ENCODE measurements at regions not wholly inside any gene's neighbourhood (a gene's known extent, or its start where the extent isn't known, plus 50 kb on each side); places are given as distances from the start of the nearest gene placed in this dataset.

DNA sequence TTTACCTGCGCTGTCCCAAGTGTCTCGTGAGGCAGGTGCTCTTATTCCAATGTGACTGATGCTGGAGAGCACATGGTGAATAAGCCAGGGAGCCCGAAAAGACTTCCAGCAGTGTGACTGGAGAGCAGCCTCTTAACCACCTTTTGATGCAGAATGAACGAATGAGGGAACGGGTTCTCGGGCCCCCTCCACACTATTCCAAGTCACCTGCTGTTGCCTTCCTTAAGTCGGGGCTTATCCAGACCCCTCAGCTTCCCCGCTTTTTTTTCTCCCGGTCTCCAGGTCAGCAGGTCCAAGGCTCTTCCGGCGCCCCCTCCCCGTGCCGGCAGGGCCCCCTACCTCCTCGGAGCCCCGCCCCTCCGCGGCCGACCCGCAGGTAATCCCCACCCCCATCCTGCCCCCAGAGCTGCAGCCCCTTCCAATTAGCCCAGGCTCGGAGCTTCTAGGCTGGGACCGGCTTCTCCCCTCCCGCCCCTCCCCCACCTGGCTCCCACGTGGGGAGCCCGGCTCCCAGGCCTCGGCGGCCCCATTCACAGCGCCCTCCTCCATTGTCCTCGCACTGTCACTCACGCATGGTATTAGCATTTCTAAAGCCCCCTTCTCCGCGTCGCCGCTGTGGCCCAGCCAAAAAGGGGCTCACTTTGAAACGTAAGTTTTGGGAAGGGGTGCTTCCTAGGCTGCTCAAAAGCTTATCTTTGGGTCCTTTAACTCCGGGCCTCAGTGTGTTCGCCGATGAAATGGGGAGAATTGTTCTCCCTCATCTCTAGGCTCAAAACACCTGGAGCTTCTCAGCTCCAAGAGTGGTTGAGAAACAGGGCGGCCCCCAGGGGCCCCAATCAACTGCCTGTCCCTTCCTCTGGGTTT is 56.2 kb upstream of the PJA1 start:
- no peak for FAIRE-seq

DNA sequence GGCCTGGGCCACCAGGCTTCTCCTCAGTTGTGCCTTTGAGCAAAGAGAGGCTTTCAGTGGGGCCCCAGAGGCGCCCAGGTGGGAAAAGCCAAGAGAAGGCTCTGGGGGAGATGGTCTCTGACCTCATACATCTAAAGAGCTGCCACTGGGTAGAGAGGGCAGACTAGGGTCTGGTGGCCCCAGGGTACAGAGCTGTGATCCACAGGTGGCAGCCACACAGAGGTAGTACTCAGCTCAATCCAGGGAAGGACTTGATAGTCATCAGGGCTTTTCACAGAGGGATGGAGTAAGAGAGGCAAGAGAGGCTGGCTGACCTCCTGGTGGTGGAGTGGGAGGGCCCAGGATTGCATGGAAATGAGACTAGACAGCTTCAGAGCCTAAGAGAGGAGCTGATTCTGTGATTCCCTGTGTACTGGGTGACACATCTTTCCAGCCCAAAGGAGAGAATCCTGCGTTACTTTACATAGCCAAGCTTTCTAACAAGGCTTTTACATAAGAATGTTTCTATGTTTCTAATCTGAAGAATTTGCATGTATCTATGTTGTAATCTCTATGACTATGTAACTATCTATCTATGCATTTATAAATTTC is 53.2 kb upstream of the PJA1 start:
- FAIRE-seq, result no peak

DNA sequence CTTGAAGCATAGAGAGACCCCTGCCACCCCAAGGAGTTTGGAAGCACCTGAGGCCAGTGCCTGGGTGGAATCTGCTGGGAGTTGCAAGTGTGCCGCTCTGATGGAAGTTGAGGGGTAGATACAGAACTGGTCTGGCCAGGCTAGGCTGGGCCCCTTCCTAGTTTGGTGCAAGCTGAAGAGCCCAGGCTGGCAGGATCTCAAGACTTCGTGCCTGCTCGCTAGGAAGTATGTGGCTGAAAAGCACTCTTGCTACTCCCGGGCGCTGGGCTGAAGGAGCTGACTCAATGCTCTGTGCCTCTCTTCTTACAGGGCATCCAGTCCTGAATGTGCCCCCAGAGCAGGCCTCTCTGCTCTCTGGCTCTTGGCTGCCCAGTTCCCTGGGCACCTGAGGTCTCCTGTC is 51.7 kb upstream of the PJA1 start:
- no peak for FAIRE-seq

DNA sequence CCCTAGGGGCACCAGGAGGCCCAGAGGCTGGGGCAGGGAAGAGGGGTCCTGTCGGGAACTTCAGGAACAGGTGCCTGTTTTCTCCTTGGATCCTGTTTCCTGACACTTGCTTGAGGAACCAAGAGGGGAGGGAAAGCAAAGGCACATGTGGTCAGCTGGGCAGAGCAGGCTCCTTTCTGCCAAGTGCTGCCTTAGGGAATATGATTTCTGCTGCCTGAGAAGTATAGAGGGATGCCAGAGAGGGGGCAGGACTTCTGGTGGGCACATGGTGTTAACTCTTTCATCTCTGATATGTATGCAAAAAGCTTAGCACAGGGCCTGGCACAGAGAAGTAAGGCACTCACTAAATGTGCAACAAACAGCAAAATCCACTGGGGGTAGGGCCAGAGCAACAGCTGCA is 51.2 kb upstream of the PJA1 start:
- FAIRE-seq, result no peak

DNA sequence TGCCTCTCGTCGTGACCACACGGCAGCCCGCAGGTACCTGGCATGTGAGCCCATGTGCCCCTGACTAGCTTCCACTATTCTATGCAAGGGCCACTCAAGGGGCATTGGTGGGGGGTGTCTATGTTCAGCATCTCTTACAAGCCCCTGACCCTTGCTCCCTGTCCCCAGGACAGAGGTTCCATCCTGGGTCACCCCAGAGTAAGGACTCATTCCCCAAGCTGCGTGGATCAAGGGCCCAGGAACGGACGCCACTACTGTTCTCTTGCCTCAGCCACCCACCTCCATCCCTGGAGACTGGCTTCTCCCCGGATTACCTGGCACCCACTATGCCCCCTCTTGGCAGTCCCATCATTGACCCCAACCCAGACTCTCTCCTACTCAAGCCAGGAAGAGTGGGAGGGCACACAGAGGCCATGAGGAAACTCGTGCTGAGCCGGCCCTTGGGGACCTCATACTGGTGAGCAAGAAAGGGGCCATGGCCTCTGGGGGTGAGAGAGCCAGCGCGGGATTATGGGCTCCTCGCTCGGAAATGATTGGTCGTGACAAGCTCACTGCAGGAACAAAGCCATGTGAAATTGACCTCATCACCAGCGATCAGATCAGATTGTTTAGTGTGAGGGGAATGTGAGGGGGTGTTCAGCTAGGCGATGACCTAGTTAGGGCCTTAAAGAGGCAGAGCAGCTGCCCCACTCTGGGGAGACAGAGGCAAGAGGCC is 50.1 kb upstream of the PJA1 start:
- FAIRE-seq, result no peak
